ENCODE measurements at regions not wholly inside any gene's neighbourhood (a gene's known extent, or its start where the extent isn't known, plus 50 kb on each side); places are given as distances from the start of the nearest gene placed in this dataset.
"Not testable (repeated sequence)": the region's sequence is repeated elsewhere in the genome, so short reads cannot be mapped to it uniquely, and the experiment has no call there.

DNA sequence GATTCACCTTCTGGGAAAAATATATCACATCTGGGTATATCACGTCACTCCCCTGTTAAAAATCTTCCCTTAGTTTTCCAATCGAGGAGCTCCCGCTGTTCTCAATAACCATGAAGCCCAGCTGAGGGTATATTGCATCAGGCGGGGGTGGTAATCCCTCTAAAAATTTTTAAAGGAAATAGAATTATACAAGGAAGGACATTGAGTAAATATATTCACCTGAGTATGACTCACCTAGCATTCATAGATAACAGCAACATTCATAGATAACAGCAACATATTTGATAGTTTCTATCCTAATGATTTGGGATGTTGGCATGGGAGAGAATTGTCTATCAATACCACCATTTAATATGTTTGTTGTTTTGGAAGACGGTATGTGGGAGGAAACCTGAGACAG lies 473.6 kb downstream of the RMST start:
- DNase-seq: peak; percentile 18

DNA sequence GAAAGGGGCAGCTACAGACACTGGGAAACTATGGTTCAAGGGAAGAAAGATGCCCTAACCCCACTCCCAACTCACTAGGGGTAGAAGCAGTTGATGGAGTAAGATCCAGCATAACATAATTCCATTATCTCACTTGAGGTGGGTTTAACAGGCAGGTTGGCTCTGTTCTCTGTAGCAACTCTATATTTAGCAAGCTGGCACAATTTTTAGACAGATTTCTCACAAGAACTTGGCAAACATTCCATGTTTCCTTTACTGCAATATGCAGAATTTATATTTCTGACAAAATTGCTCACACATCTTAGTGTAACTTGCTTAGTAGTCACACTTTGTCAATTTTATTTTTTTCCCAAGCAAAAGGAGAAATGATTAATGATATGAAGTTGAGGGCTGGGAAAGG lies 475.4 kb downstream of the RMST start:
- no peak for DNase-seq

DNA sequence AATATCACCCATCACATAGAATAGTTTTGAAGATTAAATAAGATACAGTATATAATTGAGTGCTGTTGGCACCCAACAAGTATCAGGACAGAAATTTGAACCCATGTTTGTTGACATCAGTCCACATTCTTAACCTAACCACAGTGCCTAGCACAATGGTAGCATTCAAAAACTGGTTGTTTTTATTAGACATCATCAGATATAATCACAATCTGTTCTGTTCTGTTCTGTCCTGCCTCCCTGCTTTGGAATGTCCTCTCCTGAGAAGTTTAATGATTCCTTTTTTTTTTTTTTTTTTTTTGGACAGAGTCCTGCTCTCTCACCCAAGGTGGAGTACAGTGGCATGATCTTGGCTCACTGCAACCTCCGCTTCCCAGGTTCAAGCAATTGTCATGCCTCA lies 476.6 kb downstream of the RMST start:
- no peak for DNase-seq

DNA sequence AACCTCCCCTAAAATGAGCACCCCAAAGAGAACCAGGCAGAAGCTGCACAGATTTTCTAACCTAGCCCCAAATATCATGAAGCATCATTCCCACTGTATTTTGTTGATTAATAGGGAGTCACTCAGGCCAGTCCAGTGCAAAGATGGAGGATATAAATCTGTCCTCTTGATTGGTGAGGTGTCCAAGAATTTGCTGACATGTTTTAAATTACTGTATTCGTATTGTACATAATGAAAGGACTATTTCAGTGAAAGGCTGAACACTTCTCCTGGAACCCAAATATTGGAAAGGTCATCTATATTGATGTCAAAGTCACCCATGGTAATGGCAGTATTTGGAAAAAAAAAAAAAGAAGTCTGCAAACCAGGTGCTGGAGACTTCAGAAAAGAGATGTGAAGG lies 477.5 kb downstream of the RMST start:
- DNase-seq: no peak

DNA sequence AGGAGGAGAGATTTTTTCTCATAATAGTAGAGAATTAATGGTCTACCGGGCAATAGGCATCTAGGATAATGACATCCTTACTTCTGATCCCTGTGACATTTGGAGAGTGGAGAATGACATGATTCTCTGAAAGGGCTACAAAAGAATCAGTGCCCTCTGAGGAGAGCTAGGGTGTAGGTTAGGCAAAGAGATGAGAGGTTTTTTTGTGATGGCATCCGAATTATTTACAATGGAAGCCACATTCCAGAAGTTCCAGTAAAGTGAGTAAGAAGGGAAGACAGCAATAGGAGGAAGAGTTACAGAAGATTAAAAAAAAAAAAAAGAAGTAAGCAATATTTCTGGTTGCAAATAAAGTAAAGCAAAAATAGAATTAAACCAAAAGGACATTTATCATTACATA lies 478.0 kb downstream of the RMST start:
- DNase-seq: no peak

DNA sequence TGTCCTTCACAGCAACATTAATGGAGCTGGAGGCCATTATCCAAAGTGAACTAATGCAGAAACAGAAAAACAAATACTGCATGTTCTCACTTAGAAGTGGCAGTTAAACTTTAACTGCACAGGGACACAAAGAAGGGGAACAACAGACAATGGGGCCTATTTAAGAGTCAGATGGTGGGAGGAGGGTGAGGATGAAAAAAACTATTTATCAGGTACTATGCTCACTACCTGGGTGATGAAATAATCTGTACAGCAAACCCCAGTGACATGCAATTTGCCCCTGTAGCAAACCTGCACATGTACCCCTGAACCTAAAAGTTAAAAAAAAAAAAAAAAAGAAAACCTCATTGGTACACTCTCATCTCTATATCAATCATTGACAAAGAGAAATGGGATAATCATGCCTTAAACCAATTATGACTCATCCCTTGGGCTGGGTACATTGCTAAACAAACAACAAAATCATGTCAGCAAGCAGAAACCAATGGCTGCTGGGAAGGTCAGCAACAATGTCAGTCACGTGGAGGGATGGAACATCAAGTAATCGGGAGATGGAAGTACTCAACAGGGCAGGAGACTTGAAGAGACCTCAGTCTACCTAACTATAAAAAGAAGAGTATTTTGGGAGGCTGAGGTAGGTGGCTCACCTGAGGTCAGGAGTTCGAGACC lies 479.2 kb downstream of the RMST start:
- no peak for DNase-seq

DNA sequence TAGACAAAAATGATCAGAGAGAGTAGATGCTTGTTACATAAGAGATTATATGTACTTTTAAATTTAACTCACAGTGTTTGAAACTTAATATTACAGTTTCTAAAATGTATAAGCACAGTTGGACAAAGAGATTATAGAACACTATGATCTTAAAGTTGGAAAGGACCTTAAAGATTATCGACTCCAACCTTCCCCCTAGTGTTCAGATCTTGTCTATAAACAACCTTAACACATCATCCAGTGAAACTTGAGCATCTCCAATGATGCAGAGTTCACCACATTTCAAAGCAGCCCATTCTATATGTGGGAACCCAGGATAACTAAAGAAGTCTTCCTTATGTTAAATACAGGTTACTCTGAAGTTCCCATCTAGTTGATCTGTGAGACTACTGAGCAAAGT lies 480.8 kb downstream of the RMST start:
- peak; percentile 7 for DNase-seq

DNA sequence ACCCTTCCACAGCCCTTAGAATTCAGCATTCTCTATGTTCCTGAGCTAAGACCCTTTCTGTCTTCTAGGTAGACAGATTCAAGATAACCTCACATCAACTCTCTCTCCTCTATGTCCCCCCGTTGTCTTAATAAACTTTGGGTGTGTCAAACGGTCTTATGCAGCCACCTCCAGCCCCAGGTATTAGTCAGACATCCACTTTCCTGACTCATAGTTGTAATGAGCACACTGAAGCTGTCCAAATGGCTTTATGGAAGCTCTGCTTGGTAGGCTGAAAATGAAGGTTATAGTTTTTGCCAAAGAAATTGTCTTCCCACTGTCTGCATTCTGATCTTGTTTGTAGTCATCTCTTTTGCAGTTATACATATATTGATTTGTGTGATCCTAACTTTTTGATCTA lies 482.0 kb downstream of the RMST start:
- no peak for DNase-seq

DNA sequence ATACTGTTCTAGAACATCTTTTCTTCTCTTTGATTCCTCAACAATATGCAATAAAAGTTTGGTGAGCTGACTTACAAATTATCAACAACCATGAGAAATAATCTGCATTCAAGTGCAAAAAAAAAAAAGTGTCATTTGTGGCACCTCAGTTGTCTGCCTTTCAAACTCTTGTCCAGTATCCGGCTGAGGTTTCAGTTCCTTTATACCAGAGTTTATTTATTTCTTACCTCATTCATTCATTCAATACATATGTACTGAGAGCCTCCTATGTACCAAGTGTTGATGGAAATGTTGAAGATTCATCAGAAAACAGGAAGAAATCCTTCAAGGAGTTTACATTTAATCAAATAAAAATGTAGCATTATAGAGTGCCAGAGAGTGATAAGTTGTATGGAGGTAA lies 484.1 kb downstream of the RMST start:
- no peak for DNase-seq

DNA sequence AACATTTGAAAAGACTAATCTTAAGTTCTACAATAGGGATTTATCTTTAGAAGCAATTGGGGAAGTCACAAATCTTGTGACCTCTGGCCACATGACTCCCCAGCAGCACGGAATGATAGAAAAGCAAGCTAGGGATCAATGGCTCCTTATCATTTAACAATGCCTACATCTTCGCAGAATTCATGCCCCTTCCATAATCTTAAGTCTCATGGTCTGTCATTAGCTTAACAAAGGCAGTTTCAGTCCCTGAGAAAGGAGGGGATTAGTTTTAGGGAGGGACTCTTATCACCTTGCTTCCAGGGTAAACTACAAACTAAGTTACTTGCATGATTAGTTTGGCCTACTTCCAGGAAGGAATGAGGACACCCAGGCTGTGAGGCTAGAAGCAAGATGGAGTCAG lies 486.0 kb downstream of the RMST start:
- no peak for DNase-seq

DNA sequence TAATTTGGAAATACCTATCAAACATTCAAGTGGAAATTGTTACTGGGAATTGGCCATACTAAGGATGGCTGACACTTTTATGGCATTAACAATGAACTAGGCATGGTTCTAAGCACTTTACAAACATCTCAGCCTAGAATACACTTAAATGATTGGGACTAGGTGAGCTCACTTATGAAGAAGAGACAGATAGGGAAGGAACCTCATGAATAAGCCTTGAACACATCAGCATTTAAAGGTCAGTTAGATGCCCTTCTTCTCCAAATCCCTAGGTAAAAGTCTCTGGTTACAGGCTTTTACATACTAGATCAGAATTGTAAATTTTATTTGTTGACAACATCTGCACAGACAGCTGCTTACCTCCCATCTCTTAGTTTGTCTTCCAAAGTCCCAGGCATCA lies 488.6 kb downstream of the RMST start:
- DNase-seq: no peak

DNA sequence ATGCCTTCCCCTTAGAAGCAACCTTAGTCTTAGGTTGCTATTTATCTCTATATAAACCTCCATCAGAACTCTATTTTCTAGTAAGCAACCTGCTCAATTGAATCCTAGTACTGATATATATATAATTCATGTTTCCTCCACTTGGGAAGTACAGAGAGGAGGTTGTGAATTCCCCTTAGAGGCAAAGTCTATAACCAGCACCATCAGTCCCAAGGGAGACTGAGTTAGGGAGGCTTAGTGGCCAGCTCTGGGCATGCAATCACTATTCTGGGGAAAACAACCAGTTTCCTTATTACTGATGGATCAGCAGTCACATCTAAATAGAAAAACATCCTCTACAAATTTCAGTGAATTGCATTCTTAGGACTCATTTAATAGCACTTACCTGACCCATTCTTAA lies 489.1 kb downstream of the RMST start:
- DNase-seq: no peak

DNA sequence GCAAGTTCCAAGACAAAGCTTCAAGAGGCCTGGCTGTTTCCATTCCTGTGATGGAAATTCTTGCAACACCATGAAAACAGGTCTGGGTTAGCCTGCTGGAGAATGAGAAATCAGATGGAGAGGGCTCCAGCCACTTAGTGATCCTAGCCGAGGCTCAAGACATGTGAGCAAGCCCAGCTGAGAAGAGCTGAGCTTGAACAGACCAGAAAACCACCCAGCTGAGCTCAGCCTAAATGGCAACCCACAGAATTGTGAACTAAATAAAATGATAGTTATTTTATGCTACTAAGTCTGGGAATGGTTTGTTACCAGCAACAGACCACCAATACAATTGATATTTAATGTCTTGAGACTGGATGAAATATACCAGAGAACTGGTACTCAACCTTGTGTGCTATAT lies 494.5 kb downstream of the RMST start:
- DNase-seq: no peak

DNA sequence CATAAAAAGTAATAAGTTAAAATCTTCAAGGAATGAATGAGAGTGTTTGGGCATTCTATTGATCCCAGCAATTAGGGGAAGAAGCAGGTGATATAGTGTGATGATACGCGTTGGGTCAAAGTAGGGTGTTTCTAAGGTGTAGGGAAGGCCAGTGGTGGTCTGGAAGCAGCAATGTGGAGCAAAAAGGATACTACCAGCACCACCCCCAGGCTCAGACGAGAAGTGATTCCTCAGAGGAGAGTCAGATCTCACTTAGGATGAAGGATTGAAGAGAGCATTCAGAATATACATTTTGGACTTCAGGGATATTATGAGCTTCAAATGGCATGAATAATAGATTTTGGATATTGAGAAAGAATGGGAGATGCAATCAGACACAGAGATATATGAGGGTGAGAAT lies 497.6 kb downstream of the RMST start:
- no peak for DNase-seq

DNA sequence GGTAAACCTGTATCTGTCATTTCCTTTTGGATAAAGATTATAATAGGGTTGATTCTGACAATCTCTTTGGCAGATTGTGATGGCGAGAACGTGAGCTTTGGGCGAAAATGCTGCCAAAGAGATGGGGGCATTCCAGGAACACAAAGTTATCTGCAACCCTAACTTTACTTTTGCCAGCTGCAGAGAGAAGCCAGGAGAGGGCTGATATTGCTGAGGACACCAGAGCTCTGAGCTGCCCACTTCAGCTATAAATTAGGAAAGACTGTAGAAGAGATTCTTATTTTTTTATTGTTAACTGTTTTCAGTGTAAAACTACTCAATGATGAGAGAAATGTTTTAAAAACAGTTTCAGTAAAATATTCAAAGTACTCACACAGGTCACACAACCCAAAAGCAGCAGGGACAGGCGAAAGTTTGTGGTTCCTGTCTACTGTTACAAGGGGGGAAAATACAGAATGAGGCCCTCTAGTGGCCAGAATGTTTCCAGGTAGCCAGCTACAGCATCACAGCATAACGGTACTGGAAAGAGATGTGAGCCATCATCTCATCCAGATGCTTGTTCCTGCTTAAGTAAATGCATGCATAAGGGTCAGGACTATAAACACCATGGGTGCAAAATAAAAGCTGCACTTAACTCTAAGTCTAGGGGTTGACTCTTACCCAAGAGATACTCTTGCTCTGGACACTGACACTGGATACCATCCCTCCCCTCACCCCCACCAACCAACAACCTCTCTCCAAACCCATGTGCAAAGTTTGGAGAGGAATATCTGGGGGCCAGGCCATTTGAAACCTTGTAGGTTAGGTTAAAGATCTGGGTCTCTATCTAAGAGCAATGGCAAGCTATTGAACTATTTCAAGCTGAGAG lies 498.4 kb downstream of the RMST start:
- DNase-seq: no peak

DNA sequence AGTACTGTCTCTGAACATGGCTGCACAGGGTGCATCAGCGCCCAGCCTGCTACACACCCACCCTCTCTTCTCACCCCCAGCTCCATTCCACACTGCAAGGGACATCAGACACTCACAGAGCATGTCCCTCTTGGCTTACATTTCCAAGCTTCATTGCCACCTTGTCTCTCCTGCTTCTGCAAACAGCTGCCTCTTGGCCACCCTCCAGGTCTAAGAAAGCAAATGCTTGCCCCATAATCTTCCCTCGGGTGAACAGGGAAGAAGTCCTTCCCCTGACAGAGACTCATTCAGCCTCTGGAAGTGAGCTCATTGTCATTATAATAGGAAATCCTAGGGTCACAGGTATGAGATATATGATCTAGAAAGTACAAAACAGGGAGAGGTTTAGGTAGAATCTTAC lies 505.2 kb downstream of the RMST start:
- peak; percentile 15 for DNase-seq

DNA sequence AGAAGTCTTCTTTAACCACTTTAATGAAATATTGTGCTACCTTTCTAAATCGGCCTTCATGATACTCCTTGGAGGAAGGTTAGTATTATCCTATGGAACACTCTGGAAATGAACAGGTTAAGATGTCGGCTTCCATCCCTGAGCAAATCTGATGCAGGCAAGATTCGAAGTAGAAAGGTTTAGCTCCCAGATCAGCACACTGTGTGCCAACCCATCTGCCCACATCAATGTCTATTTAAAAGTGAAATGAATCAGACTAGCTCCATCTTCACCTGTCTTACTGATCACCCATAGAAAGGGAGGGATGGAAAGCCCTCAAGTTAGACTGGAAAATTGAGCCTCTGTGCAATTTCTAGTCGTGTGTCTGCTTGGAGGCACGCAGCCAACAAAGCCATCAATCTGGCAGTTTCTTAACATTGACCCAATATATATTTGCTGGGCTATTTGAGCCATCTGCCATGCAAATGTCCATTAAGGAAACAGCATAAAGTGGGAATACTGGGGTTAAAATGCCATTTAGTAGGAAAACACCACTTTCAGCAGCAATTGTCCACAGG lies 506.1 kb downstream of the RMST start:
- no peak for DNase-seq

DNA sequence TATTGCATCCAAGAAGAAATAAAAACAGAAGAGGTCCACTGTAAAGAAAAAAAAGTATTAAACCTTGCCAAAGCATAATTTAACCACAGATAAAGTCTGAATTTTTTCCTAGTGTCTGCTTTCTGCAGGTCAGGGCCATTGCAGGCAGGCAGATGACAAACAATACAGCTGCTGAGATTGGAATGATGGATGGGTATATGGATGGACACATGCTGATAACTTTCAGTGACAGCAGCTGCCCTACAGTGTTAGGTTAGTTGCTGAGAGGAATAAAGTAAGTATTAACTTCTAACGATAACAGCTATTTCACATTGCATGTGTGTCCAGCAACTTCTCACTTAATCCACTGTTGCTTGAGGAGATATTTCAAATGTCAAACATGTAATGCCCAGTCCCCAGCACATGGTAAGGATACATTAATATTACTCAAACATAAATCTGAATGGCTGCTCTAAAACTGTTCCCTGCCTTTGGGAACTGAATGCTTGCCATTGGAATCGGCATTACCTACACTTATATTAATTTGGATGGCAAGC lies 515.3 kb downstream of the RMST start:
- DNase-seq: no peak

DNA sequence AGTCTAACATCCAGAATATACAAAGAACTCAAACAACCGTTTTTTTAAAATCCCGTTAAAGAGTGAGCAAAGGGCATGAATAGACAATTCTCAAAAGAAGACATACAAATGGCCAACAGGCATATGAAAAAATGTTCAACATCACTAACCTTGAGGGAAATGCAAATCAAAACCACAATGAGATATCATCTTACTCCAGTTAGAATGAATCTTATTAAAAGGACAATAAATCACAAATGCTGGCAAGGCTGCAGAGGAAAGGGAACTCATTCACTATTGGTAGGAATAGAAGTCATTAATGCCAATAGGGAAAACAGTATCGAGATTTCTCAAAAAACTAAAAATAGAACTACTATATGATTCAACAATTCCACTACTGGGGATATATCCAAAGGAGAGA lies 520.1 kb downstream of the RMST start:
- DNase-seq: no peak

DNA sequence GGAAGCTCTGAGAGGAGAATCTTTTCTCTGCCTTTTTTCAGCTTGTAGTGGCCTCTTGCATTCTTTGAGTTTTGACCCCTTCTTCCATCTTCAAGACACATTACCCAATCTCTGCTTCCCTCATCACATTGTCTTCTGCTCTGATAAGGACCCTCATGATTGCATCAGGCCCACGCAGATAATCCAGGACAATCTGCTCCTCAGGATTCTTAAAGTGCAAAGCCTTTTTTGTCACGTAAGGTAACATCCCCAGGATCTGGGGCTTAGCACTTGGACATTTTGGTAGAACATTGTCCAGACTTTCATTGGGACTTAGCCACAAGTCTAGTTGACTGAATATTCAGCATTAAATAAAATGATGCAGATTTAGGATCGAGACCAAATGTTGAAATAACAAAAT lies 521.2 kb downstream of the RMST start:
- no peak for DNase-seq

DNA sequence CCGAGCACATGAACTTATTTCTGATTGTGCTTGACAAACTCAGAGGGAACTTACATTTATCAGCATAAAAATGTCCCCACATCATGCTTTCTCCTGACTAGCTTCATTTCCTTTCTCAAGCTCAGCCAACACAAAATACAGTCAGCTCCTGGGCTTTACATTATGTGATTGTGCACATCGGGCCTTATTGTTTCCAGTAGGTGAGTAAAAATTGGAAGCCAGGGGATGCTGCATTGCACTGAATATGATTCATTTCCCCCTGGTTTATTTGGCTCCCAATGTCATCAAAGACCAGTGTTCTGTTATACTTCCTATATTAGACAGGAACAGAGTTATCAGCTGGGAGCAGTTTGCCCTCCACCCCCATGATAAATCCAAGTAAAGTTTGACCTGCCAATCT lies 521.8 kb downstream of the RMST start:
- DNase-seq: no peak

DNA sequence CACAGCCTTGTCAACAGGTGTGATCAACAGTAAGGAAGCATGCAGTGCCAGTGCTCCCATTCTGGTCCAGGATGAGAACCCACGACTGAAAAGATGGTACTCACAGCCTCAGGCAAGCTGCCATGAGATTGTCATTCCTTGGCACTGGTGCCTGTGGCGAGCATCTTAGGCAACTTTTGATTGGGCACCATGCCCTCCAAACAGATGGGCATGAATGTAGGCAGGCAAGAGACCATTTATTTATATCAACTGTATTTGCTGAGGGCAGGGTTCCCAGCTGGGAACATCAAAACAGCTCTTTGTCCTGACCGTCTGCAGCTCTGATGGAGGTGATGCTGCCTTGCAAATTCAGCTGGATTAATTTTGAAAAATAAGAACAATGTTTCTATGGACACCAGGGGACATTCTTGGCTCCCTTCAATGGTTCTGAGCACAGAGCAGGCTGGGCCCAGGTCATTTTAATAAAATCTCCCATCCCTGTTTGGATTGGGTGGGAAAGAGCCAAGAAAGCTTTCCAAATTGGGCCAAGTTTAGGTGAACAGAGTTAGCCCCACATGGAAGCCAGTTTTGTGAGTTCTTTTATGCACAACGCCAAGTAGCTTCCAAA lies 522.5 kb downstream of the RMST start:
- DNase-seq: no peak

DNA sequence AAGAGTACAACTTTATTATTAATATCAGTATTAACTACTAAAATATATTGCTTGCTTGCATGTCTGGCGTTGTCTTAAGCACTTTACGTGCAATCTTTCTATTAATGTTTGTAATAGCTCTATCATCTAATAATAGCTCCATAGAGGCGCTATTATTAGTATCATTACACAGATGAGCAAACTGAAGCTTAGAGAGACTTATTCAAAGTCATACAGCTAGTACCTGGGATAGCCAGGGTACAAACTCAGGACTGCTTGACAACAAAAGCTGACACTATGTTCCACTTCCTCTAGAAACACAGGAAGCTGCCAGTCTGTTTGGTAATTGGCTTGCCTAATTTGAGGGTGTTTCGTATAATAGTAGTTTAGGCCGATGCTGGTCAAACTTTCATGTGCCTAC lies 523.2 kb downstream of the RMST start:
- DNase-seq: no peak

DNA sequence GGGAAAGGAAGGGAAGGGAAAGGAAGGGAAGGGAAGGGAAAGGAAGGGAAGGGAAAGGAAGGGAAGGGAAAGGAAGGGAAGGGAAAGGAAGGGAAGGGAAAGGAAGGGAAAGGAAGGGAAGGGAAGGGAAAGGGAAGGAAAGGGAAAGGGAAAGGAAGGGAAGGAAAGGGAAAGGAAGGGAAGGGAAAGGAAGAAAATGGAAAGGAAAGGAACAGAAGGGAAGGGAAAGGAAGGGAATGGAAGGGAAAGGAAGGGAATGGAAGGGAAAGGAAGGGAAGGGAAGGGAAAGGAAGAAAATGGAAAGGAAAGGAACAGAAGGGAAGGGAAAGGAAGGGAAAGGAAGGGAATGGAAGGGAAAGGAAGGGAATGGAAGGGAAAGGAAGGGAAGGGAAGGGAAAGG lies 526.0 kb downstream of the RMST start:
- not testable (repeated sequence) for DNase-seq
